K562 (cell line): ENCODE measurements at regions not wholly inside any gene's neighbourhood (a gene's known extent, or its start where the extent isn't known, plus 50 kb on each side); places are given as distances from the start of the nearest gene placed in this dataset.

ENCODE experiments used
- ATAC-seq: fragments of 200-7000 bp; cut with Tn5 transposase; 3 replicates; pipeline ENCODE4 v1.9.1; 2020; ENCODE audit warnings: moderate library complexity
- BruUV-seq: library from RNA; stranded (reverse); fragments of 400-500 nt; replicated peaks from 2 replicates; lab custom pipeline; 2021; lab: Mats Ljungman, UMichigan
- CTCF ChIA-PET: fragments of 300-600 bp; formaldehyde crosslinking; extraction: SDS; loops from one replicate; lab custom pipeline; 2021; ENCODE audit warnings: low intra/inter-chr PET ratio; lab: Yijun Ruan, JAX
- POLR2A ChIA-PET: fragments of 300-600, 350-650 bp; sonication (Branson Sonifier 250); formaldehyde crosslinking; extraction: SDS; loops from one replicate; lab custom pipeline; 2021; ENCODE audit warnings: antibody characterized with exemption, inconsistent platforms; lab: Yijun Ruan, JAX
- DNase-seq, 4 experiments: peaks; one replicate each; pipeline versions ENCODE4 v3.0.0 to v3.0.0-alpha.2; 2011 to 2018; ENCODE audit warnings: low spot score in 3 of 4, mixed read lengths in 3 of 4; ENCODE audit errors: extremely low read depth in 1 of 4
- FAIRE-seq: peaks from 2 replicates; lab custom pipeline; 2011; peaks lifted over from hg19 to GRCh38; lab: Jason Lieb, UNC
- H2AFZ ChIP-seq: 2 replicates; pipeline ENCODE4 v1.6.0; 2011; ENCODE audit warnings: low read depth, low read length, control low read depth, inconsistent platforms
- H3K27ac ChIP-seq: fragments of 200-600 bp; 3 replicates; pipeline ENCODE4 v1.8.0; 2011; ENCODE audit warnings: low read depth, mild to moderate bottlenecking, control low read depth, inconsistent platforms, low read length, moderate library complexity, mixed read lengths; ENCODE audit errors: extremely low read depth
- H3K27me3 ChIP-seq, 2 experiments: fragments of 300-600 bp in 1 of 2; 2 replicates in 1 of 2; 3 replicates in 1 of 2; pipeline versions ENCODE4 v1.6.0 to v1.8.0; 2011; ENCODE audit warnings: inconsistent platforms in 2 of 2, low read length in 2 of 2, mild to moderate bottlenecking in 1 of 2, mixed read lengths in 1 of 2, moderate library complexity in 1 of 2; ENCODE audit not compliant: control insufficient read depth in 2 of 2, insufficient read depth in 2 of 2
- H3K36me3 ChIP-seq: fragments of 300-600 bp; 3 replicates; pipeline ENCODE4 v1.8.0; 2011; ENCODE audit warnings: mild to moderate bottlenecking, low read length, inconsistent platforms; ENCODE audit not compliant: control insufficient read depth, insufficient read depth
- H3K4me1 ChIP-seq, 2 experiments: fragments of 200-600 bp in 1 of 2; replicated peaks in 1 of 2; 2 replicates in 1 of 2; 3 replicates in 1 of 2; pipeline versions ENCODE4 v1.5.1 to v1.8.0; 2011; ENCODE audit warnings: inconsistent platforms in 2 of 2, low read length in 2 of 2, mild to moderate bottlenecking in 1 of 2, mixed read lengths in 1 of 2, moderate library complexity in 1 of 2; ENCODE audit not compliant: control insufficient read depth in 2 of 2, insufficient read depth in 2 of 2
- H3K4me2 ChIP-seq: 2 replicates; pipeline ENCODE4 v1.6.1; 2011; ENCODE audit warnings: low read length, control low read depth, inconsistent platforms, mixed read lengths; ENCODE audit not compliant: insufficient read depth
- H3K4me3 ChIP-seq: fragments of 200-600 bp; sonication (generic), shearing (Covaris generic); 2 replicates; pipeline ENCODE4 v1.5.1; 2016; ENCODE audit warnings: control low read depth, inconsistent platforms
- H3K79me2 ChIP-seq: fragments of 200-600 bp; 3 replicates; pipeline ENCODE4 v1.8.0; 2011; ENCODE audit warnings: low read length, inconsistent platforms; ENCODE audit not compliant: control insufficient read depth, insufficient read depth
- H3K9ac ChIP-seq, 2 experiments: 2 replicates each; pipeline versions ENCODE4 v1.6.0 to v1.6.1; 2011; ENCODE audit warnings: low read depth in 2 of 2, low read length in 2 of 2, control low read depth in 1 of 2, inconsistent platforms in 1 of 2, mild to moderate bottlenecking in 1 of 2, mixed read lengths in 1 of 2; ENCODE audit not compliant: insufficient read depth in 1 of 2
- H3K9me1 ChIP-seq: one replicate; pipeline ENCODE4 v1.6.0; 2011; ENCODE audit warnings: inconsistent platforms, mild to moderate bottlenecking, low read length, moderate library complexity; ENCODE audit not compliant: control insufficient read depth, insufficient read depth
- H3K9me3 ChIP-seq: replicated peaks from 2 replicates; pipeline ENCODE4 v1.5.1; 2011; ENCODE audit warnings: low read depth, low read length, inconsistent platforms; ENCODE audit not compliant: control insufficient read depth, insufficient read depth
- H4K20me1 ChIP-seq: replicated peaks from 2 replicates; pipeline ENCODE4 v1.6.1; 2011; ENCODE audit warnings: low read length, inconsistent platforms, mixed read lengths; ENCODE audit not compliant: control insufficient read depth, insufficient read depth
- ARID4B ChIP-seq: sonication (generic); formaldehyde crosslinking; IDR thresholded peaks from 2 replicates; pipeline ENCODE4 v1.8.0; 2022; ENCODE audit warnings: mild to moderate bottlenecking, missing genetic modification reagents
- CEBPG ChIP-seq, 3 experiments: fragments of 200-800 bp in 1 of 3; sonication (Bioruptor generic) in 1 of 3; sonication (generic) in 1 of 3; formaldehyde crosslinking in 1 of 3; IDR thresholded peaks in 2 of 3; conservative IDR thresholded peaks in 1 of 3; 2 replicates each; pipeline versions ENCODE4 v1.6.1 to v1.8.0; 2016 to 2022; ENCODE audit warnings: missing compliant biosample characterization in 2 of 3, missing genetic modification characterization in 2 of 3, mild to moderate bottlenecking in 1 of 3, missing genetic modification reagents in 1 of 3
- FOXP1 ChIP-seq: sonication (generic); formaldehyde crosslinking; IDR thresholded peaks from 2 replicates; pipeline ENCODE4 v1.8.0; 2022; ENCODE audit warnings: mild to moderate bottlenecking, missing genetic modification reagents
- HOMEZ ChIP-seq: fragments of 250-450 bp; sonication (Bioruptor Pico); IDR thresholded peaks from 2 replicates; pipeline ENCODE4 v1.4.0; 2020; ENCODE audit warnings: mild to moderate bottlenecking, moderate library complexity
- MTA1 ChIP-seq: fragments of 450-650 bp; IDR thresholded peaks from 2 replicates; pipeline ENCODE4 v1.6.1; 2017; ENCODE audit warnings: borderline replicate concordance
- NKRF ChIP-seq: fragments of 450-650 bp; IDR thresholded peaks from 2 replicates; pipeline ENCODE4 v1.6.1; 2016; ENCODE audit warnings: borderline replicate concordance
- RFX5 ChIP-seq: IDR thresholded peaks from 2 replicates; pipeline ENCODE4 v1.6.1; 2011; ENCODE audit warnings: low read depth, mild to moderate bottlenecking, improper control_type of control experiment, low read length
- SMAD4 ChIP-seq: fragments of 250-450 bp; sonication (Bioruptor Pico); conservative IDR thresholded peaks from 2 replicates; pipeline ENCODE4 v1.8.0; 2021; ENCODE audit warnings: inconsistent platforms, mild to moderate bottlenecking, moderate library complexity
- SNIP1 ChIP-seq: fragments of 450-650 bp; IDR thresholded peaks from 2 replicates; pipeline ENCODE4 v1.7.1; 2017; ENCODE audit warnings: low read depth, mild to moderate bottlenecking
- ZNF197 ChIP-seq: fragments of 200-800 bp; sonication (Bioruptor generic); IDR thresholded peaks from 2 replicates; pipeline ENCODE4 v1.6.1; 2016; ENCODE audit warnings: low read depth, missing genetic modification characterization, missing compliant biosample characterization
- ZNF274 ChIP-seq: IDR thresholded peaks from 2 replicates; pipeline ENCODE4 v1.6.1; 2011; ENCODE audit warnings: low read depth, mild to moderate bottlenecking, low read length, moderate library complexity, borderline replicate concordance
- in situ Hi-C: fragments of 300-500 bp; cut with MboI; formaldehyde crosslinking; loops from 4 replicates; pipeline ENCODE4 v1.15.0; 2018; ENCODE audit warnings: inconsistent platforms, mixed read lengths
- intact Hi-C: fragments of 100-400 bp; cut with micrococcal nuclease; formaldehyde crosslinking; loops from 2 replicates; pipeline ENCODE4 v1.14.2; 2022

- Histone ChIP-seq H3K27me3 (no peaks in the 10 kb centered on the region), H3K27ac (no peak overlapping the region), H2AFZ (no peak overlapping the region), H4K20me1 (no peaks in the 10 kb centered on the region), H3K9ac (no peak overlapping the region), H3K79me2 (no peaks in the 10 kb centered on the region), H3K9me3 (no peaks in the 10 kb centered on the region), H3K4me2 (no peak overlapping the region), H3K4me1 (no peaks in the 10 kb centered on the region), H3K9me1 (no peaks in the 10 kb centered on the region), H3K4me3 (no peak overlapping the region), H3K36me3 (no peaks in the 10 kb centered on the region)
- ChIA-PET POLR2A (interaction anchor here (0.7 kb wide), 1 partner anchor 1601 kb away, joined by 3 read pairs; no protein-coding TSS in a partner anchor), CTCF (no interaction called here)
- no peak for DNase-seq
- intact Hi-C loops (no loop called here), in situ Hi-C loops (no loop called here)
- FAIRE-seq: no peak
- no TSS peak for BruUV-seq
- no peak for ATAC-seq
- TF ChIP-seq ARID4B (CRISPR knock-in tag) (no peak), CEBPG (CRISPR knock-in tag; IDR thresholded peaks at IDR 0.05) (no peak), CEBPG (tag; conservative IDR thresholded peaks at IDR 0.05 in 1 of 2, IDR thresholded peaks at IDR 0.05 in 1 of 2) (no peak), SNIP1 (no peak), MTA1 (no peak), SMAD4 (no peak), HOMEZ (no peak), ZNF274 (no peak), FOXP1 (CRISPR knock-in tag) (no peak), ZNF197 (no peak), NKRF (no peak), RFX5 (no peak)
Observed at GRCh38 chr13:54647275-54647674, 1618.7 kb downstream of the OLFM4 start.
